KOPT-K1 (cell line): ENCODE measurements at regions not wholly inside any gene's neighbourhood (a gene's known extent, or its start where the extent isn't known, plus 50 kb on each side); places are given as distances from the start of the nearest gene placed in this dataset.

Experiments used
- H3K27ac ChIP-seq: fragments of 200-600 bp; sonication (generic); 2 replicates; pipeline ENCODE4 v1.5.1; 2016; ENCODE audit warnings: antibody characterized with exemption, mild to moderate bottlenecking, low read depth, low read length; ENCODE audit not compliant: poor library complexity, severe bottlenecking
- H3K36me3 ChIP-seq: fragments of 200-600 bp; sonication (generic); 2 replicates; pipeline ENCODE4 v1.5.1; 2017; ENCODE audit warnings: antibody characterized with exemption, mild to moderate bottlenecking, low read length, moderate library complexity; ENCODE audit not compliant: insufficient read depth
- H3K9me3 ChIP-seq: fragments of 200-600 bp; sonication (generic); 2 replicates; pipeline ENCODE4 v1.5.1; 2017; ENCODE audit warnings: antibody characterized with exemption, low read length, mild to moderate bottlenecking; ENCODE audit not compliant: insufficient read depth, poor library complexity, severe bottlenecking

DNA sequence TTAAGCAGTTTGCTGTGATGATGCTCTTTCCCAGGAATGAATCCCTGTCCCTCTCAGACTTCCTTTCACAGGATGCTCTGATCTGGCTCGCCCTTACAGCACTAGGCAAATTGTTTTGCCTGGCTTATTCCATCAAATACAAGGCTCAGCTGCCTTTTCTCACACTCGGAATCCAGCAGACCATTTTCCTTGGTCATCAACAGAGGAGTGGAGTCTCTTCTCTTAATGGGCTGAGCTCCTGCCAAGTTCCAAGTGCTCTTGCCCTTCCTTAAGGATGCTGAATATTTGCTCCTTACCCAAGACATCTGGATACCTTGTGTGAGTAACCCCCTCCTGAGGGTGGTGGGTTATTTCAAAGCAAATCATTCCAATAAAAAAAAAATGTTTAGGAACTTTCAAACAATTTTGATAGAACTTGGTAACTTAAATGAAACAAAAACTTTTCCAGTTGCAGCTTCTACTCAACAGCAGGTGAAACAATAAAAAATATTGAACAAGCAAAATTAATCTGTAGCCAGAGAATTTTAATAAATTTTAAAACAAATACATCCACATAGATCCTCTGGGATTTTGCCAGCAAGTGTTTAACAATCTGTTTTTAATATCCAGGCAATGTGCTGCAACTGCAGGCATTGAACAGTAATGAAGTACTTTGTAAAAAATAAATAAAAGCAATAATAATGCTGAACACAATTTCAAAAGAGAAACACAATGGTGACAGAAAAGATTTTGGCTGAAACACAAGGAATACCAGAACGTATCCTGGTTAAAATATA, 264.0 kb upstream of the FAR2 start:
- no peaks in the 10 kb centered on the region for H3K36me3 ChIP-seq
- H3K27ac ChIP-seq = no peak overlapping the region

GRCh38 chr12:28885928-28886327, 263.1 kb upstream of the FAR2 start:
- H3K9me3 ChIP-seq = no peaks in the 10 kb centered on the region
- no peak overlapping the region for H3K27ac ChIP-seq
- no peaks in the 10 kb centered on the region for H3K36me3 ChIP-seq

More for the DNA sequence above, 264.0 kb upstream of the FAR2 start:
- H3K9me3 ChIP-seq = no peaks in the 10 kb centered on the region

DNA sequence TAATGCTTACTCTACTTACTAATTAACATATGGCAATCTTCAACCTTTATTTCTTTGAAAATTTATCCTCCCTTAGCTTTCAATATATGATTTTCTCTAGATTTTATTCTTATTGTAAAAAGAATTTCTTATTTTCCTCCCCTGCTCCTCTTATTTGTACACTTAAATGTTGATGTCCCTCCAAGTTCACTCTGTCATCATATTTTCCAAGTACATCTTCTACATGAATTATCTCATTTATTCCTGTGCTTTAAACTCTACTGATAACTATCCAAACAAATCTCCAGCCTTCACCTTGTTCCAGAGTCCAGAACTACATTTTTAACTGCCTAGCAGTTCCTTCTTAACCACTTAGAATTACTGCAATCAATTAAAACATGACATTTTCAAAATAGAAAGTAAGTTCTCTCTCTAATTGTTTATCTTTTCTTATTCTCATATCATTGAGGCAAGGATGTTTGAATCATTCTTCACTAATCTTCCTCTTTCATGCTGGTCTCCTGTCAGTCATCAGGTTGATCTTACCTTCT, 261.6 kb upstream of the FAR2 start:
- Histone ChIP-seq H3K9me3 (no peaks in the 10 kb centered on the region), H3K36me3 (no peaks in the 10 kb centered on the region), H3K27ac (no peak overlapping the region)

DNA sequence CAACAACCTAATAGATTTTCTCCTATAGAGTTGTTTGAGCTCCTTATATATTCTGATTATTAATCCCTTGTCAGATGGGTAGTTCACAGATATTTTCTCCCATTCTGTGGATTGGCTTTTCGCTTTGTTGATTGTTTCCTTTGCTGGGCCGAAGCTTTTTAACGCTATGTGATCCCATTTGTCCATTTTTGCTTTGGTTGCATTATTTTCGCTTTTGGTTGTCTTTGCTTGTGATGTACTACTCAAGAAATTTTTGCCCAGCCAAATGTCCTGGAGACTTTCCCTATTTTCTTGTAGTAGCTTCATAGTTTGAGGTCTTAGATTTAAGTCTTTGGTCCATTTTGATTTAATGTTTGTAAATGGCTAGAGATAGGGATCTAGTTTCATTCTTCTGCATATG, 258.4 kb upstream of the FAR2 start:
- no peaks in the 10 kb centered on the region for H3K36me3 ChIP-seq
- no peaks in the 10 kb centered on the region for H3K9me3 ChIP-seq
- H3K27ac ChIP-seq = no peak overlapping the region

DNA sequence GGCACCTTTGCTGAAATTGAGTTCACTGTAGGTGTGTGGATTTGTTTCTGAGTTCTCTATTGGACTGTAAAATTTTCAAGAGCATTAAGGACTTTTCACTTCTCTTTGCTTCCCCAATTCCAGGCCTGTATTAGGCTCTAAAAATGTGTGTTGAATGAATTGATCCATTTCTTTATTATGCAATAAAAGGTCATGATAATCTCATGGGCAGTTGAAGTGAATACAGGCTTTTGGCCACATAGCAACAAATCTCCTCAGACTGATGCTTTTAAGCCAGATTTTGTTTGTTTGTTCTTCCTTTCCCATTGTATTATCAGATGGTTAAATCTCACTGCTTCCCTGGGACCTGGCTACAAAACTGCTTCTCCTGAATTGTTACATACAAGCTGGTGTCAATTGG, 258.0 kb upstream of the FAR2 start:
- no peak overlapping the region for H3K27ac ChIP-seq
- no peaks in the 10 kb centered on the region for H3K36me3 ChIP-seq
- H3K9me3 ChIP-seq = no peaks in the 10 kb centered on the region

GRCh38 chr12:28893365-28893764, 255.7 kb upstream of the FAR2 start:
- Histone ChIP-seq H3K36me3 (no peaks in the 10 kb centered on the region), H3K9me3 (no peaks in the 10 kb centered on the region)

DNA sequence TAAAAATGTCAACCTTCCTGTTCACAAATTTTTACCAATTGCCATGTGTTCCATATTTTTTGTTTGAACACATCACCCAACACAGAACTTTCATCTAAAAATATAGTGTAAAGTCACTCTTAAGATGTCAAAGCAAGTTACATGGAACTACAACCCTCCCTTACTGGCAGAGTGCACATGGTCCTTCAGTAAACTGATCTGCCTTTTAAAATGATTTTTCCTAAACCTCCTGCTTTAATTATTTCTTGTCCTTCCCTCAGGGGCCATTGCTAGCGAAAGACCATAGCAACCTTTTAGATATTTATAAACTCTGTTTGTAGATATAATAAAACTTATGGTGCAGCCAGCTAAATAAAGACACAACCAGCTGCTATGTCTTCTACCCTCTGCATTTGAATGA, 255.2 kb upstream of the FAR2 start:
- H3K9me3 ChIP-seq = no peaks in the 10 kb centered on the region

More at GRCh38 chr12:28893365-28893764, 255.7 kb upstream of the FAR2 start:
- H3K27ac ChIP-seq = no peak overlapping the region

GRCh38 chr12:28896421-28896820, 252.7 kb upstream of the FAR2 start:
- Histone ChIP-seq H3K27ac (no peak overlapping the region), H3K9me3 (peaks cover 3% of the 10 kb centered on the region)

More for the DNA sequence above, 255.2 kb upstream of the FAR2 start:
- Histone ChIP-seq H3K27ac (no peak overlapping the region), H3K36me3 (no peaks in the 10 kb centered on the region)

DNA sequence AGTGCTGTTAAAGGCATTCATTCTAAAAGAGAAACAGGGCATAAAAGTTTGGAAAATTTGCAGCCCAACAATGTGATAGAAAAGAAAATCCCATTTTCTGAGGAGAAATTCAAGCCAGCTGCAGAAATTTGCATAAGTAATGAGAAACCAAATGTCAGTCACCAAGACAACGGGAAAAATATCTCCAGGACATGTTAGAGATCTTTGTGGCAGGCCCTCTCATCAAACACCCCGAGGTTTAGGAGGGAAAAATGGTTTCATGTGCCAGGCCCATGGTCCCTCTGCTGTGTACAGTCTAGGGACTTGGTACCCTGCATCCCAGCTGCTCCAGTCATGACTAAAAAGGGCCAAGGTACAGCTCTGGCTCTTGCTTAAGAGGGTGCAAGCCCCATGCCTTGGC, 251.0 kb upstream of the FAR2 start:
- Histone ChIP-seq H3K9me3 (peaks cover 3% of the 10 kb centered on the region), H3K27ac (no peak overlapping the region), H3K36me3 (no peaks in the 10 kb centered on the region)

More at GRCh38 chr12:28896421-28896820, 252.7 kb upstream of the FAR2 start:
- no peaks in the 10 kb centered on the region for H3K36me3 ChIP-seq

GRCh38 chr12:28899951-28900350, 249.1 kb upstream of the FAR2 start:
- H3K36me3 ChIP-seq = no peaks in the 10 kb centered on the region
- peaks cover 3% of the 10 kb centered on the region for H3K9me3 ChIP-seq
- no peak overlapping the region for H3K27ac ChIP-seq

DNA sequence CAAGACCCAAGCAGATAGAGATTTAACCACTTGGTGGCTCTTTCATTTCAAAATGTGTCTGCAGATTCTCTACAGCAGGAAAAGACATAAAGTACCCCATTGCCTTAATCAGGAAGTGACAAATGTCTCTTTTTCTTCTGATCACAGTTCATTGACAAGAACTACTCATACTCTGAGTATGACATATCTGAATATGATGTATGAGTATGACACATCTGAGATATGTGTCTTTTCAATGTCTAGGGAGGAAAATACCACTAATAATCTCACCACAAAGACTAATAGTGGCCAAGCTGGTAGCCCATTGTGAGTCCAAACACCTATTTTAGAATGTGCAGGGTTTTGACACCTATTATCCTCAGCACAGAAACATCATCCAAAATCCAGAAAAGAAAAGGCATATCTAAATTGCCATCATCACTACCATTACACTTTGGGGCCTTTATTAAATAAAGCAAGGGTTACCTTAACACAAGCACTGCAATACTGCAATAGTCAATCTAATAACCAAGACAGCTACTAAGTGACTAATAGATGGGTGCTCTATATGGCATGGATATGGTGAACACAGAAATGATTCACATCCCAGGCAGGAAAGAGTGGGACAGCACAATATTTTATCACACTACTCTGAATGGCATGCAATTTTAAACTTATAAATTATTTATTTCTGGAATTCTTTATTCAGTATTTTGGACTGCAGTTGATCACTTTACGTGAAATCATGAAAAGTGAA, 243.7 kb upstream of the FAR2 start:
- Histone ChIP-seq H3K9me3 (peaks cover 3% of the 10 kb centered on the region), H3K27ac (no peak overlapping the region), H3K36me3 (no peaks in the 10 kb centered on the region)

- Histone ChIP-seq H3K9me3 (peaks cover 9% of the 10 kb centered on the region), H3K27ac (no peak overlapping the region), H3K36me3 (no peaks in the 10 kb centered on the region)
Measured at GRCh38 chr12:28908646-28909045, 240.4 kb upstream of the FAR2 start.

GRCh38 chr12:28909291-28909690, 239.8 kb upstream of the FAR2 start:
- no peaks in the 10 kb centered on the region for H3K36me3 ChIP-seq
- no peak overlapping the region for H3K27ac ChIP-seq
- H3K9me3 ChIP-seq = peaks cover 16% of the 10 kb centered on the region

DNA sequence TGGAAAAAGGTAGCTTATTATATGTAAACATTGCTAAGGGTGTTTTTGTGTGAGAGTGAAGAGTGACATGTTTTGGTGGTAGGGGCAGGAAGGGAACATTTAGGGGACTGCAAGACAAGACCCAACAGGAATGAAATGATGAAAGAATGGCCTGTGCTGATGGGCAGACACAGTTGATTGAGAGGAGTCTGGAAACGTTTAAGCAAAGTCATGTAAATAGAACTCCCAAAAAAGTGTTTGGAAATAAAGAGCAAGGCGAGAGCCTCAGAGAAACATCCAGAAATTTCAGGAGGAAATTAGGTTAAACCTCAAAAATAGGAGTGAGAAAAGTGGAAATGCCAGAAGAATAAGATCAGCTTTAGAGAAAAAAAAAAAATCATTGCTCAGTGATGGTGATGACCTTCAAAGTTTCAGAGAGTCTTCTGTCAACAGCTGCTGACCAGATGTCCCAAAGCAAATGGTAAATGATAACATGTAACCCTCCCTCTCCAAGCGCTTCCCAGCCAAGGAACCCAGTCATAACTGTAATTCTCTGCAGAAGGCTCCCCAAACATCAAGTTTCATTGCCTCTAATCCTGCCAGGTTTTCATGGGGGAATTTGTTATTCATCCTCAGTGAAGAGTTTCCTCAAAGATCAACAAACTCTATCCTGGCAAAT, 223.2 kb upstream of the FAR2 start:
- H3K36me3 ChIP-seq = no peaks in the 10 kb centered on the region
- H3K27ac ChIP-seq = no peak overlapping the region
- no peaks in the 10 kb centered on the region for H3K9me3 ChIP-seq

- Histone ChIP-seq H3K27ac (no peak overlapping the region), H3K9me3 (no peaks in the 10 kb centered on the region), H3K36me3 (no peaks in the 10 kb centered on the region)
Measured at GRCh38 chr12:28930704-28931103, 218.4 kb upstream of the FAR2 start.
